Choroid plexus epithelial cell (primary cell): ENCODE measurements at regions not wholly inside any gene's neighbourhood (a gene's known extent, or its start where the extent isn't known, plus 50 kb on each side); places are given as distances from the start of the nearest gene placed in this dataset.

Experiments used
- DNase-seq: peaks from one replicate; pipeline ENCODE4 v3.0.0-alpha.2; 2010; ENCODE audit warnings: low read depth
- H3K4me3 ChIP-seq: 2 replicates; pipeline ENCODE4 v1.5.1; 2011; ENCODE audit warnings: low read depth, mild to moderate bottlenecking, control low read depth, low read length, moderate library complexity
- TF ChIP-seq, protein P1 (sequence below): conservative IDR thresholded peaks from 2 replicates; pipeline ENCODE4 v1.5.1; 2011; ENCODE audit warnings: low read depth, mild to moderate bottlenecking, control low read depth, inconsistent platforms, low read length, moderate library complexity

DNA sequence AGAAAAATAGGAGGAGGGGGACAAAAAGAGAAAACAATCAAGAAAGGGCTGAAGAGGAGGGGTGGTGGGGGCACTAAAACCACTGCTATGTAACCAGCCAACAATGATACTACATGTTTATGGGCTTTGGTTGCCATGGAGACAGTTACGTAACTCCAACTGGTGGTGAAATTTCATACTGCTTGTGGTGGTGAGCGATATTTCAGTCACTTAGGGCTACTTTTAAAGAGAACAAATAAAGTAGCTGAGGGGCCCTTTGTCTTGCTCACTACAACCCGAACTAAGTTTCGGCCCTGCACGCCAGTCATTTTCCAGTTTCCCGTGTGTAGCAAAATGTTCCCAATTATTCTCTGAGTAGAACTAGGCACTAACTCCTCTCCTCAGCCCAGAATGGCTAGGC lies 275.2 kb upstream of the EDA2R start:
- DNase-seq, result peak; percentile 0
- no peak overlapping the region for H3K4me3 ChIP-seq

DNA sequence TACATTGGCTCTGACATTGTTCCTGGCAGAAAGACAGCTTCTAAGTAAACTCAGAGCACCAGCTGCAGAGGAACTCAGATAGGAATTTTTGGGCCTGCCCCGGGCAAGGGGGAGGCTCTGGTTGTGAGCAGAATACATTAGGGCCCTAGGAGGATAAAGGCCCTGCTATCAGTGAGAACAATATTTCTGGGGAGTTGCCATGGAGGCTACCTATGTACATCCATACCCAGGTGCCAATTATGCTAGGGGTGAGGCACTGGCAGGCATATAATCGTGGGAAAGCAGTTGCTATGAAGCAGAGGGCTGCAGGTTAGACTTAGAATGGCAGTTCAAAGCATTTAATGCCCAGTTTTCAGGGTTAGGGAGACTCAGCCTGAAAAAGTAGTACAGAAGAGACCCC lies 273.5 kb upstream of the EDA2R start:
- TF ChIP-seq, protein P1, sequence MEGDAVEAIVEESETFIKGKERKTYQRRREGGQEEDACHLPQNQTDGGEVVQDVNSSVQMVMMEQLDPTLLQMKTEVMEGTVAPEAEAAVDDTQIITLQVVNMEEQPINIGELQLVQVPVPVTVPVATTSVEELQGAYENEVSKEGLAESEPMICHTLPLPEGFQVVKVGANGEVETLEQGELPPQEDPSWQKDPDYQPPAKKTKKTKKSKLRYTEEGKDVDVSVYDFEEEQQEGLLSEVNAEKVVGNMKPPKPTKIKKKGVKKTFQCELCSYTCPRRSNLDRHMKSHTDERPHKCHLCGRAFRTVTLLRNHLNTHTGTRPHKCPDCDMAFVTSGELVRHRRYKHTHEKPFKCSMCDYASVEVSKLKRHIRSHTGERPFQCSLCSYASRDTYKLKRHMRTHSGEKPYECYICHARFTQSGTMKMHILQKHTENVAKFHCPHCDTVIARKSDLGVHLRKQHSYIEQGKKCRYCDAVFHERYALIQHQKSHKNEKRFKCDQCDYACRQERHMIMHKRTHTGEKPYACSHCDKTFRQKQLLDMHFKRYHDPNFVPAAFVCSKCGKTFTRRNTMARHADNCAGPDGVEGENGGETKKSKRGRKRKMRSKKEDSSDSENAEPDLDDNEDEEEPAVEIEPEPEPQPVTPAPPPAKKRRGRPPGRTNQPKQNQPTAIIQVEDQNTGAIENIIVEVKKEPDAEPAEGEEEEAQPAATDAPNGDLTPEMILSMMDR, result no peak
- no peak for DNase-seq

More for the DNA sequence above, 275.2 kb upstream of the EDA2R start:
- TF ChIP-seq, protein P1, result no peak

DNA sequence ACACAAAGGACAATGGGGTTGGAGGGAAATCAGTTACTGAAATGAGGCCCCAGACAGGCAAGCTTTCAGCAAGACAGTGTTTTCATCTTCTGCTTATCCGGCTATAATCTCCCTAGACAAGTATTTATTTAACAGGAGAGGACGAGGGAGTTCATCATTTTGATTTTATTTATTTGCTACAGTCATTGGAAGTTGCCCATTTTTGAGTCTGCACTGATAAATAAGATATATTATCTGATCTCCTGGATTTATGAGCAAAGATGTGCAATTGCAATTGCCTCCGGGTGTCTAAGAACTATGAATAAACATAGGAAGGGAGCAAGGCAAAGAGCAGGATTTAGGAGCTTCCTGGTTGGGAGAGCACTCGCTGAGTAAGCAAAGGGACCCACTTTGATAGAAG lies 263.2 kb upstream of the EDA2R start:
- TF ChIP-seq, protein P1, result no peak
- no peak for DNase-seq
- no peak overlapping the region for H3K4me3 ChIP-seq

More for the DNA sequence above, 273.5 kb upstream of the EDA2R start:
- H3K4me3 ChIP-seq, result no peak overlapping the region

DNA sequence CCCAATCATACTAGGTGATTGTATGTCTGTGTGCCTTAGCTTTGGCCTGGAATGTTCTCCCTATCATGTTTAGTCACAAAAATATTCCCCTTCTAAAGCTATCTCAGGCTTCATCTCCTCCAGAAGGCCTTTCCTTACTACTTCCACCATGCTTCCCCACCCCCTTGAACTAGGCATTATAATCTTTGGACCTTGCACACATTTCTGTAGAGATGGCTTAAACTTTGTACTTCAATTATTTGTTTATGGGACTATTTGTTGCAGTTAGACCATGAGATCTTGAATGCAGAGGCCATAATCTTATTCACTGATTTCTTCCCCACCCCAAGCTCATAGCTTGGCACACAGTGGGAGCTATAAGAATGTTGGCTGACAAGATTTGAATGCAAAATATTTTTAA lies 262.0 kb upstream of the EDA2R start:
- H3K4me3 ChIP-seq, result no peak overlapping the region
- TF ChIP-seq, protein P1, result no peak
- no peak for DNase-seq

DNA sequence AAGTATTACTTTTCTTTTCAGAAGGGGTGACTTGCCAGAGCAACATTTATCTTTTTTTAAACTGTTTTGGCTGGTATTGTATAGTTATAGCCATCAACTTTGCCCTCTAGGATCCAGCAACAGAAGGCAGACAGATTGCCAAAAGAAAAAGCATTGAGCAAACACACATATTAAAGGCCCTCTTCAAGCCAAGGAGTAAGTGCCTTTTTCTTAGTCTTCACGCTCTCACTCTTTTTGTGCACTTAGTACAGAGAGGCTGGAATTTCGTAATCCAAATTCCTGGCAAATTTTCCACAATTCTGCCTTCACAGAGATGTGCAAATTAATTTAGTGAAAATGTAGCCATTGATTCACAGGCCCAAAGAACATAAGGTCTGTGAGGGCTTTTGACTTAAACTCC lies 253.1 kb upstream of the EDA2R start:
- DNase-seq, result no peak
- TF ChIP-seq, protein P1, result no peak
- H3K4me3 ChIP-seq, result no peak overlapping the region

DNA sequence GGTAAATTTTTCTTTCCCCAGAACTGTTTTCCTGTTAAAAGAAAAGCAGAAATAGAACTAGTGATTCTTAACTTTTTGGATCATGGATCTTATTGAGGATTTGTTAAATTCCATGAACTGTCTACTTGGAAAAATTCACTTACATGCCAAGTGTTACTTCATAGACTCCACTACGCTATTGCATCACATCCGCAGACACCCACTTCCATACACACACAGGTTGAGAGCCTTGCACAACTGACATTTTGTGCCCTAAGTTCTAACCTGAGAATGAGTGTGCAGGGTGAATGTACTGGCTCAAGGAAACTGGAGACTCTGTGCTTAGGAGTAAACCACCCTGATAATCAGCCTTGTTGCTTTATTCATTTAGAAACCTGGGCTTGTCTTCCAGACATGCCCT lies 250.5 kb upstream of the EDA2R start:
- TF ChIP-seq, protein P1, result no peak
- no peak overlapping the region for H3K4me3 ChIP-seq
- no peak for DNase-seq

DNA sequence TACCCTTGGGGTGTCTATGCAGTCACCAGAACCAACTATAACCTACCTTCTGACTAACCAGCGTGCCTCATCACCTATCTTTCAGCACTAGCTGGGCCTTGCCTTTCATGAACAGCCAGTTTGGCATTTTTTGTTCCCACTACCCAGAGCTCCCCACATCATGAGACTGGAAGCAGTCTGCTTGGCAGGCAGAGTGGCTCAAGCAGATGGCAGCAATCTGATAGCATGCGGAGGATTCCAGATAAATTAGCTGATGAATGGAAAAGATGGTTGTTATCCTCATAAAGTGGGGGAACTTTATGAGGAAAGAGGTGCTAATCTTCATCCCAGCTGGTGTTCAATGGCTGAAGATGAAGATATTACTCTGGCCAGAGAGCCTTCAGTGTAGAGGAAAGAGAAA lies 243.2 kb upstream of the EDA2R start:
- no peak overlapping the region for H3K4me3 ChIP-seq
- TF ChIP-seq, protein P1, result no peak
- DNase-seq, result no peak
